ENCODE measurements at regions not wholly inside any gene's neighbourhood (a gene's known extent, or its start where the extent isn't known, plus 50 kb on each side); places are given as distances from the start of the nearest gene placed in this dataset.

DNA sequence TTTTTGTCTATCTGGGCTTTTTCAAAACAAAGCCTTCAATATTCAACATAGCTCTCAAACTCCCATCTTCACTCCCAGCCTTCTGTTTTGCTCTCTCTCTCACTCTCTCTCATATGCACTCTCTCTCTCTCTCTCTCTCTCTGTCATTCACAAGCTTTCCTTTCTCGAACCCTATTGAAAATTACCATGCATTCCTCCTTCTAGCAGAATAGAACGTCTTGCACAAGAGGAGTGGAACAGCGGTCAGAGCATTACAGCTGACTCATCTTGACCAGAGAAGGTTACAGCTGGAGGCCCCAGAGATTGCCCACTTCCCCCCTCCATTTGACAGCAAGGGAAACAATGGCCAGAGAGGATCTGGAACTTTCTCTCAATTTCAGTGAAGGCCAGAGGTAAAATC, 51.0 kb upstream of the LIFR start:
- TF ChIP-seq CTCF (IDR thresholded peaks at IDR 0.05), result no peak
- Mint-ChIP-seq H3K36me3 (ENCODE audit: low read depth) (no peaks in the 10 kb centered on the region), H3K27ac (no peak overlapping the region), H3K27me3 (ENCODE audit: insufficient read depth) (peaks cover 13% of the 10 kb centered on the region), H3K4me1 (ENCODE audit: low read depth) (peaks cover 29% of the 10 kb centered on the region), H3K4me3 (no peak overlapping the region), H3K9me3 (no peaks in the 10 kb centered on the region)
- peak; percentile 52 for DNase-seq

DNA sequence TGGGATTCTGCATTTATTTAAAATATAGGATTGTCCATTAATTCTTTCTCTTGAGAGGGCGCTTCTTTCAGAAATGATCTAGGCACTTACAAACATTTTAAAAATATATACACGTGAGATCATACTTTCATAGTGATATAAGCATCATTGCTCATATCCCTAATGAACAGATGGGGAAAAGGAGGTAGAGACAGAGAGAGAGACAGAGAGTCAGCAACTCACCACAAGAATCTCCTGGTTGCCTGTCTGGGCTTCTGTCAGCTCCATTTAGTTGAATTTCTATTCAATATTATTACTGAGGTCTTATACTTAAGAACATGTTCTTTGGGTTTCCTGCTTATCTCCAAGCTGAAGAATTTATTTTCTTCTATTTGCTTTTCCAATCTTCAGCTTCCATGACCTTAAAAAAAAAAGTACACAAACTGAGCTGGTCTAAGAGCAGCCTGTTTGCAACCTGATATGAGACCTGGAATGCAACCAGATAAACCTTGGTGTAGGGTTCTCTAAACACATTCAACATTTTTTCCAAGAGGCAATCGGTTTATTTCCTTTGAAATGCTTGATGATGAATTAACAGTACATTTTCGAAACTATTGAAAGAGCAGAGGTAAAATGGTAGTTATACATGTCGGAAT, 51.6 kb upstream of the LIFR start:
- Mint-ChIP-seq H3K27ac (no peak overlapping the region), H3K36me3 (ENCODE audit: low read depth) (no peaks in the 10 kb centered on the region), H3K4me3 (no peak overlapping the region), H3K9me3 (no peaks in the 10 kb centered on the region), H3K4me1 (ENCODE audit: low read depth) (peaks cover 27% of the 10 kb centered on the region), H3K27me3 (ENCODE audit: insufficient read depth) (peaks cover 17% of the 10 kb centered on the region)
- DNase-seq, result no peak
- TF ChIP-seq CTCF (IDR thresholded peaks at IDR 0.05), result no peak

GRCh38 chr5:38608874-38609273, 52.4 kb upstream of the LIFR start:
- Mint-ChIP-seq H3K4me3 (no peak overlapping the region), H3K27me3 (ENCODE audit: insufficient read depth) (peaks cover 19% of the 10 kb centered on the region), H3K27ac (no peak overlapping the region), H3K4me1 (ENCODE audit: low read depth) (peaks cover 18% of the 10 kb centered on the region), H3K36me3 (ENCODE audit: low read depth) (no peaks in the 10 kb centered on the region), H3K9me3 (no peaks in the 10 kb centered on the region)
- DNase-seq, result no peak
- no peak for TF ChIP-seq CTCF (IDR thresholded peaks at IDR 0.05)

DNA sequence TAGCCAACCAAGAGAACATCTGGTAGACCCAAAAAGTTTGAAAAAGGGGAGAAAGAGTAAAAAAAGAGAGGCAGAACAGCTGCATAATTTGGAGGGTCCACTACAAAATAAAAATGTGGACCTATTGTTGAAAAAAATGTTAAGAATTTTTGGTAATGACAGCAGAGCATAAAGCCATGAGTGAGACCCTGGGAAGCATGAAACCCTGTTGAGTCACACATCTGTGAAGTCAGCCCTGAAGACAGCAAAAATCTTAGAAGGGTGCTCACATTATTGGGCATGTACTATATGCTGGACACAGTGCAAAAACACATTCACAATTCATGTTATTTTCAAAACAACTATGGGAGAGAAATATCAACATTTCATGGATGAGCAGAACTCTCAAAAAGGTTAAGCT, 56.4 kb upstream of the LIFR start:
- H3K27me3 Mint-ChIP-seq (ENCODE audit: insufficient read depth), result peaks cover 12% of the 10 kb centered on the region
- 0 out of 2 replicates have a peak, but pooled peaks cover under 1% of the 10 kb centered on the region for H3K9me3 Mint-ChIP-seq

GRCh38 chr5:38613490-38613889, 57.0 kb upstream of the LIFR start:
- no peaks in the 10 kb centered on the region for H3K36me3 Mint-ChIP-seq (ENCODE audit: low read depth)
- 0 out of 2 replicates have a peak, but pooled peaks cover 7% of the 10 kb centered on the region for H3K9me3 Mint-ChIP-seq
- peaks cover 12% of the 10 kb centered on the region for H3K27me3 Mint-ChIP-seq (ENCODE audit: insufficient read depth)
- DNase-seq, result no peak
- H3K4me3 Mint-ChIP-seq, result no peak overlapping the region
- TF ChIP-seq CTCF (IDR thresholded peaks at IDR 0.05), result no peak
- peaks cover 9% of the 10 kb centered on the region for H3K4me1 Mint-ChIP-seq (ENCODE audit: low read depth)
- H3K27ac Mint-ChIP-seq, result no peak overlapping the region

More for the DNA sequence above, 56.4 kb upstream of the LIFR start:
- Mint-ChIP-seq H3K4me3 (no peak overlapping the region), H3K27ac (no peak overlapping the region), H3K36me3 (ENCODE audit: low read depth) (no peaks in the 10 kb centered on the region), H3K4me1 (ENCODE audit: low read depth) (peaks cover 15% of the 10 kb centered on the region)
- no peak for TF ChIP-seq CTCF (IDR thresholded peaks at IDR 0.05)
- no peak for DNase-seq
